ENCODE measurements at regions not wholly inside any gene's neighbourhood (a gene's known extent, or its start where the extent isn't known, plus 50 kb on each side); places are given as distances from the start of the nearest gene placed in this dataset.

- Histone ChIP-seq H4K20me1 (ENCODE audit: control insufficient read depth, insufficient read depth, low read depth, low read length) (0 out of 2 replicates have a peak, but pooled peaks cover under 1% of the 10 kb centered on the region), H3F3A (ENCODE audit: control insufficient read depth, insufficient read depth) (no peaks in the 10 kb centered on the region), H3K4me3 (ENCODE audit: low read length) (no peak overlapping the region), H3K36me3 (ENCODE audit: control insufficient read depth, low read length) (0 out of 2 replicates have a peak, but pooled peaks cover 3% of the 10 kb centered on the region), H3K9me3 (ENCODE audit: control insufficient read depth, insufficient read depth, low read length) (no peaks in the 10 kb centered on the region), H3K4me1 (ENCODE audit: control insufficient read depth, low read length) (no peaks in the 10 kb centered on the region), H3K9me2 (replicated peaks; ENCODE audit: control insufficient read depth, low read length) (no peaks in the 10 kb centered on the region), H3K27me3 (ENCODE audit: control insufficient read depth, low read length) (no peaks in the 10 kb centered on the region), H3K4me2 (ENCODE audit: low read length) (no peak overlapping the region), H3K27ac (ENCODE audit: low read depth, low read length) (no peak overlapping the region), H3K79me2 (ENCODE audit: control insufficient read depth, low read length) (no peaks in the 10 kb centered on the region)
- TF ChIP-seq EZH2phosphoT487 (IDR thresholded peaks at IDR 0.05; ENCODE audit: borderline replicate concordance, low read length), result no peak
- TF ChIP-seq, protein P1, sequence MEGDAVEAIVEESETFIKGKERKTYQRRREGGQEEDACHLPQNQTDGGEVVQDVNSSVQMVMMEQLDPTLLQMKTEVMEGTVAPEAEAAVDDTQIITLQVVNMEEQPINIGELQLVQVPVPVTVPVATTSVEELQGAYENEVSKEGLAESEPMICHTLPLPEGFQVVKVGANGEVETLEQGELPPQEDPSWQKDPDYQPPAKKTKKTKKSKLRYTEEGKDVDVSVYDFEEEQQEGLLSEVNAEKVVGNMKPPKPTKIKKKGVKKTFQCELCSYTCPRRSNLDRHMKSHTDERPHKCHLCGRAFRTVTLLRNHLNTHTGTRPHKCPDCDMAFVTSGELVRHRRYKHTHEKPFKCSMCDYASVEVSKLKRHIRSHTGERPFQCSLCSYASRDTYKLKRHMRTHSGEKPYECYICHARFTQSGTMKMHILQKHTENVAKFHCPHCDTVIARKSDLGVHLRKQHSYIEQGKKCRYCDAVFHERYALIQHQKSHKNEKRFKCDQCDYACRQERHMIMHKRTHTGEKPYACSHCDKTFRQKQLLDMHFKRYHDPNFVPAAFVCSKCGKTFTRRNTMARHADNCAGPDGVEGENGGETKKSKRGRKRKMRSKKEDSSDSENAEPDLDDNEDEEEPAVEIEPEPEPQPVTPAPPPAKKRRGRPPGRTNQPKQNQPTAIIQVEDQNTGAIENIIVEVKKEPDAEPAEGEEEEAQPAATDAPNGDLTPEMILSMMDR (IDR thresholded peaks at IDR 0.05; ENCODE audit: low read depth, low read length, poor library complexity, severe bottlenecking), result no peak
Measured at GRCh38 chr12:124383028-124383427, 88.1 kb downstream of the RFLNA start.

DNA sequence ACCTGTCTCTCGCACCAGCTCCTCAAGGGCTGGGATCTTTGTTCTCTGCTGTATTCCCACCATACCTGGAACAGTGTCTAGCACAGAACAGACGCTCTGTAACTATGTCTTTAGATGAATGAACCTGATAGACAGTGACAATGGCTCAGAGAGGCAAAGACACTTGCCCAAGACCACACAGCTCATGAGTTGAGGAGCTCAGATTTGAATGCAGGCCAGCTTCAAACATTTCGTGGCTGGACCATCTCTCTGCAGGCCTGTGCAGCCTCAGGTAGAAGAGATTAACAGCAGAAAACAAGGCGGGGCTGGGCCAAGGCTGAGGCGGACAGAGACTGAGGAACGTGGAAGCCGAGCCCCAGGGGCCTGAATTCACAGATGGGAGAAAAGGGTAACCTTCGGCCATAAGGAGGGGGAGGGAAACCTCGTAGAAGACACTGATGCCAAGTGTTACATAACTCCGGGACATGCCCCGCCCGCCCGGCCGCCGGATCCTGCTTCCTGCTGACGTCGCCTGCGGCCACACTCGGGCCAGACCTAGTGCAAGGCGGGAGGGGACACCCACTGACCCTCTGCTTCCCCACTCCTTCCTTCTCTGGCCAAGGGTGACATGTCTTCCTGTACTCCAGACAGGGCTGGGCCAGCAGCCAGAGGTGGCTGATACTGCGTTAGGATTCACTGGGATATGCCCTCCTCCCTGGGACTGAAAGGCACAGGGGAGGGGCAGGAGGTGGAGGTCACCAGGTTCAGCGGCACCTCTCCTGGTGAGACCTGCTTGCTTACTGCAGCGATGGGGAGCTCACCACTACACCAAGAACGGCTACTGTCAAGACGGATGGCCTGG lies 86.8 kb downstream of the RFLNA start:
- Histone ChIP-seq H3K9me3 (ENCODE audit: control insufficient read depth, insufficient read depth, low read length) (no peaks in the 10 kb centered on the region), H3K36me3 (ENCODE audit: control insufficient read depth, low read length) (peaks cover 3% of the 10 kb centered on the region; the same call in 1 of the 2 replicates), H4K20me1 (ENCODE audit: control insufficient read depth, insufficient read depth, low read depth, low read length) (no peaks in the 10 kb centered on the region), H3K27me3 (ENCODE audit: control insufficient read depth, low read length) (no peaks in the 10 kb centered on the region), H3K4me1 (ENCODE audit: control insufficient read depth, low read length) (no peaks in the 10 kb centered on the region), H3K27ac (ENCODE audit: low read depth, low read length) (no peak overlapping the region), H3K4me2 (ENCODE audit: low read length) (no peak overlapping the region), H3K79me2 (ENCODE audit: control insufficient read depth, low read length) (no peaks in the 10 kb centered on the region), H3F3A (ENCODE audit: control insufficient read depth, insufficient read depth) (no peaks in the 10 kb centered on the region), H3K9me2 (replicated peaks; ENCODE audit: control insufficient read depth, low read length) (no peaks in the 10 kb centered on the region), H3K4me3 (ENCODE audit: low read length) (no peak overlapping the region)
- no peak for TF ChIP-seq EZH2phosphoT487 (IDR thresholded peaks at IDR 0.05; ENCODE audit: borderline replicate concordance, low read length)
- TF ChIP-seq, protein P1 (IDR thresholded peaks at IDR 0.05; ENCODE audit: low read depth, low read length, poor library complexity, severe bottlenecking), result no peak

DNA sequence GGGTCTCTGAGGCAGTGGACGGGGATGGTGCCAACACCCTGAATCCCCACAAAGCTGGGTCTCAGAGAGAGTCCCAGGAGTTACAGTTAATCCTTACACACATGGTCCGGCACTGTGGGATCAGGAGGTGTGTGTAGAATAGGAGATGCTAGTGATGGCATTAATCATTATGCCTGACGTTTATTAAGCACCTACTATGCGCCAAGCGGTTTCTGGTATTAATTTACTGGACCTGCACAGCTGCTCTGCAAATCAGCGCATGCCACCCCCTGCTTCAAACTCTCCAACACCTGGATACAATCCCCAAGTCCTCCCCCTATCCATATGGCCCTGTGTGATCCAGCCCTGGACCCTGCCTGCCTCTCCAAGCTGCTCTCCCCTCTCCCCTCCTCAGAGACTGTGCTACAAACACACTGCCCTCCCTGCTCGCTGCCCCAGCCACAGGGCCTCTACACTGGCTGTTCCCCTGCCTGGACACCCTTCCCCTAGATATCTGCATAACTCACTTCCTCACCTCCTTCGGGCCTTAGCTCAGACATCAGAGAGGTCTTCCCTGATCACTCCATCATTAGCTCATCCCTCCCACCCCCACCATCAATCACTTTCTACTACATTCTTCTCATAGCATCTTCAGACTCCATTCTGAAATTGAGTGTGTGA lies 86.0 kb downstream of the RFLNA start:
- Histone ChIP-seq H3F3A (ENCODE audit: control insufficient read depth, insufficient read depth) (no peaks in the 10 kb centered on the region), H3K36me3 (ENCODE audit: control insufficient read depth, low read length) (peaks cover 3% of the 10 kb centered on the region; the same call in 1 of the 2 replicates)

More for the DNA sequence above, 86.0 kb downstream of the RFLNA start:
- H3K4me2 ChIP-seq (ENCODE audit: low read length), result no peak overlapping the region
- H3K4me3 ChIP-seq (ENCODE audit: low read length), result no peak overlapping the region
- H3K9me2 ChIP-seq (replicated peaks; ENCODE audit: control insufficient read depth, low read length), result no peaks in the 10 kb centered on the region
- no peaks in the 10 kb centered on the region for H3K27me3 ChIP-seq (ENCODE audit: control insufficient read depth, low read length)
- TF ChIP-seq, protein P1 (IDR thresholded peaks at IDR 0.05; ENCODE audit: low read depth, low read length, poor library complexity, severe bottlenecking), result no peak
- no peaks in the 10 kb centered on the region for H4K20me1 ChIP-seq (ENCODE audit: control insufficient read depth, insufficient read depth, low read depth, low read length)
- H3K9me3 ChIP-seq (ENCODE audit: control insufficient read depth, insufficient read depth, low read length), result no peaks in the 10 kb centered on the region
- no peaks in the 10 kb centered on the region for H3K4me1 ChIP-seq (ENCODE audit: control insufficient read depth, low read length)
- H3K27ac ChIP-seq (ENCODE audit: low read depth, low read length), result no peak overlapping the region
- no peaks in the 10 kb centered on the region for H3K79me2 ChIP-seq (ENCODE audit: control insufficient read depth, low read length)
